GM21825 (cell line): ENCODE measurements at regions not wholly inside any gene's neighbourhood (a gene's known extent, or its start where the extent isn't known, plus 50 kb on each side); places are given as distances from the start of the nearest gene placed in this dataset.
"Not testable (repeated sequence)": the region's sequence is repeated elsewhere in the genome, so short reads cannot be mapped to it uniquely, and the experiment has no call there.

Experiments used
- ATAC-seq: cut with Tn5 transposase; IDR thresholded peaks from one replicate; pipeline ENCODE4 v1.9.1; 2021; ENCODE audit warnings: mild to moderate bottlenecking, moderate library complexity; ENCODE audit not compliant: unreplicated experiment

- ATAC-seq, result no peak
Measured at GRCh38 chr5:112533362-112533761, 114.3 kb upstream of the EPB41L4A start.

- ATAC-seq, result no peak
Measured at GRCh38 chr5:112534067-112534583, 115.0 kb upstream of the EPB41L4A start.

GRCh38 chr5:112534611-112535255 lies 115.7 kb upstream of the EPB41L4A start:
- no peak for ATAC-seq

GRCh38 chr5:112535356-112535755 lies 116.3 kb upstream of the EPB41L4A start:
- no peak for ATAC-seq

- ATAC-seq, result not testable (repeated sequence)
Measured at GRCh38 chr5:112544558-112544957, 125.5 kb upstream of the EPB41L4A start.

GRCh38 chr5:112546946-112547592 lies 128.0 kb upstream of the EPB41L4A start:
- ATAC-seq, result no peak

- no peak for ATAC-seq
Measured at GRCh38 chr5:112548246-112548881, 129.3 kb upstream of the EPB41L4A start.

GRCh38 chr5:112549127-112549526 lies 130.1 kb upstream of the EPB41L4A start:
- no peak for ATAC-seq

- no peak for ATAC-seq
Measured at GRCh38 chr5:112549605-112550166, 130.6 kb upstream of the EPB41L4A start.

- ATAC-seq, result no peak
Measured at GRCh38 chr5:112551419-112552032, 132.4 kb upstream of the EPB41L4A start.

GRCh38 chr5:112552216-112552615 lies 133.1 kb upstream of the EPB41L4A start:
- no peak for ATAC-seq

GRCh38 chr5:112552791-112553190 lies 133.7 kb upstream of the EPB41L4A start:
- ATAC-seq, result no peak

- no peak for ATAC-seq
Measured at GRCh38 chr5:112554101-112554977, 135.3 kb upstream of the EPB41L4A start.

- no peak for ATAC-seq
Measured at GRCh38 chr5:112555197-112555596, 136.1 kb upstream of the EPB41L4A start.

GRCh38 chr5:112555691-112556090 lies 136.6 kb upstream of the EPB41L4A start:
- no peak for ATAC-seq

- ATAC-seq, result not testable (repeated sequence)
Measured at GRCh38 chr5:112559501-112559900, 140.4 kb upstream of the EPB41L4A start.

- no peak for ATAC-seq
Measured at GRCh38 chr5:112560371-112560770, 141.3 kb upstream of the EPB41L4A start.

GRCh38 chr5:112563169-112563826 lies 144.2 kb upstream of the EPB41L4A start:
- no peak for ATAC-seq

- ATAC-seq, result no peak
Measured at GRCh38 chr5:112566251-112566650, 147.2 kb upstream of the EPB41L4A start.

GRCh38 chr5:112569596-112569995 lies 150.5 kb upstream of the EPB41L4A start:
- ATAC-seq, result no peak
